ENCODE measurements at regions not wholly inside any gene's neighbourhood (a gene's known extent, or its start where the extent isn't known, plus 50 kb on each side); places are given as distances from the start of the nearest gene placed in this dataset.

DNA sequence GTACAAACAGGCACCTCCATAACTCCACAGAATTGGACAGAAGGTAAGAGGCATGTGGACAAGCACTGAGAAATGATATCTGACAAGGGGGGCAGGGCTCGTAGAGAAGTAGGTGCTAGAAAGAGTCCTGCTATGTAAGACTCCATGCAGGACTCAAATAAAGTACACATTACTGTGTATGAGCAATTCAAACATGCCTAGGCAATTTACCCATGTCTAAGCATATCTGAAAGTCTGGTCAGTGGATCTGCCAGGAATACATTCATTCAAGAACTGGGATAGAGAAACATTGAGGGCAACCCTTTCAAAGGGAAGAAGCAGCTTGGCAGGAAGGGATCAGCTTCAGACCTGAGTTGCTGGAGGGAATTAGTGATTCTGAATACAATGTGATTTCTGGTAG, 174.1 kb upstream of the MCTP2 start:
- TF ChIP-seq RELA (IDR thresholded peaks at IDR 0.05; ENCODE audit: borderline replicate concordance, partially characterized antibody) = no peak
- TF ChIP-seq ZNF274 (IDR thresholded peaks at IDR 0.05; ENCODE audit: insufficient read depth, insufficient read length) = no peak
- no peak for TF ChIP-seq SMAD1 (IDR thresholded peaks at IDR 0.05; ENCODE audit: low read depth, partially characterized antibody)
- no peak for TF ChIP-seq NBN (IDR thresholded peaks at IDR 0.05)
- TF ChIP-seq POLR2A (IDR thresholded peaks at IDR 0.05; ENCODE audit: low read depth, low read length) = no peak
- TF ChIP-seq MYC (IDR thresholded peaks at IDR 0.05; ENCODE audit: insufficient read depth, insufficient read length, insufficient replicate concordance, low read length, severe bottlenecking) = no peak
- TF ChIP-seq SREBF1 (IDR thresholded peaks at IDR 0.05; ENCODE audit: low read length) = no peak
- TF ChIP-seq, protein P1, sequence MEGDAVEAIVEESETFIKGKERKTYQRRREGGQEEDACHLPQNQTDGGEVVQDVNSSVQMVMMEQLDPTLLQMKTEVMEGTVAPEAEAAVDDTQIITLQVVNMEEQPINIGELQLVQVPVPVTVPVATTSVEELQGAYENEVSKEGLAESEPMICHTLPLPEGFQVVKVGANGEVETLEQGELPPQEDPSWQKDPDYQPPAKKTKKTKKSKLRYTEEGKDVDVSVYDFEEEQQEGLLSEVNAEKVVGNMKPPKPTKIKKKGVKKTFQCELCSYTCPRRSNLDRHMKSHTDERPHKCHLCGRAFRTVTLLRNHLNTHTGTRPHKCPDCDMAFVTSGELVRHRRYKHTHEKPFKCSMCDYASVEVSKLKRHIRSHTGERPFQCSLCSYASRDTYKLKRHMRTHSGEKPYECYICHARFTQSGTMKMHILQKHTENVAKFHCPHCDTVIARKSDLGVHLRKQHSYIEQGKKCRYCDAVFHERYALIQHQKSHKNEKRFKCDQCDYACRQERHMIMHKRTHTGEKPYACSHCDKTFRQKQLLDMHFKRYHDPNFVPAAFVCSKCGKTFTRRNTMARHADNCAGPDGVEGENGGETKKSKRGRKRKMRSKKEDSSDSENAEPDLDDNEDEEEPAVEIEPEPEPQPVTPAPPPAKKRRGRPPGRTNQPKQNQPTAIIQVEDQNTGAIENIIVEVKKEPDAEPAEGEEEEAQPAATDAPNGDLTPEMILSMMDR (IDR thresholded peaks at IDR 0.05 in 2 of 3, conservative IDR thresholded peaks at IDR 0.05 in 1 of 3; ENCODE audit: control insufficient read depth in 2 of 3, extremely low read depth in 1 of 3, insufficient read depth in 1 of 3, low read depth in 3 of 3, low read length in 3 of 3) = no peak

Data from GM12878 (cell line).